Skeletal muscle tissue (tissue), 3 donors: ENCODE measurements at regions not wholly inside any gene's neighbourhood (a gene's known extent, or its start where the extent isn't known, plus 50 kb on each side); places are given as distances from the start of the nearest gene placed in this dataset.

ENCODE experiments used
- H3K27ac ChIP-seq: one replicate; pipeline ENCODE4 v1.7.0; 2013; ENCODE audit warnings: mild to moderate bottlenecking, low read depth, low read length, inconsistent platforms
- H3K27me3 ChIP-seq, 3 donors: one replicate each; pipeline ENCODE4 v1.7.0; 2013; ENCODE audit warnings: low read length in 3 of 3; ENCODE audit not compliant: control insufficient read depth in 3 of 3, insufficient read depth in 3 of 3
- H3K36me3 ChIP-seq, 3 donors: one replicate each; pipeline ENCODE4 v1.7.0; 2013; ENCODE audit warnings: low read length in 3 of 3; ENCODE audit not compliant: control insufficient read depth in 3 of 3, insufficient read depth in 3 of 3
- H3K4me1 ChIP-seq, 3 donors: one replicate each; pipeline ENCODE4 v1.7.0; 2013; ENCODE audit warnings: low read length in 3 of 3, mild to moderate bottlenecking in 3 of 3; ENCODE audit not compliant: control insufficient read depth in 3 of 3, insufficient read depth in 3 of 3
- H3K4me3 ChIP-seq, 3 donors: one replicate each; pipeline ENCODE4 v1.7.0; 2013; ENCODE audit warnings: low read length in 3 of 3
- H3K9ac ChIP-seq, 3 donors: one replicate each; pipeline ENCODE4 v1.7.0; 2013; ENCODE audit warnings: low read length in 3 of 3, mild to moderate bottlenecking in 3 of 3, moderate library complexity in 2 of 3, low read depth in 1 of 3
- H3K9me3 ChIP-seq, 3 donors: one replicate each; pipeline ENCODE4 v1.7.0; 2013; ENCODE audit warnings: low read length in 3 of 3; ENCODE audit not compliant: control insufficient read depth in 3 of 3
- donor health status: Osteomylitis.

DNA sequence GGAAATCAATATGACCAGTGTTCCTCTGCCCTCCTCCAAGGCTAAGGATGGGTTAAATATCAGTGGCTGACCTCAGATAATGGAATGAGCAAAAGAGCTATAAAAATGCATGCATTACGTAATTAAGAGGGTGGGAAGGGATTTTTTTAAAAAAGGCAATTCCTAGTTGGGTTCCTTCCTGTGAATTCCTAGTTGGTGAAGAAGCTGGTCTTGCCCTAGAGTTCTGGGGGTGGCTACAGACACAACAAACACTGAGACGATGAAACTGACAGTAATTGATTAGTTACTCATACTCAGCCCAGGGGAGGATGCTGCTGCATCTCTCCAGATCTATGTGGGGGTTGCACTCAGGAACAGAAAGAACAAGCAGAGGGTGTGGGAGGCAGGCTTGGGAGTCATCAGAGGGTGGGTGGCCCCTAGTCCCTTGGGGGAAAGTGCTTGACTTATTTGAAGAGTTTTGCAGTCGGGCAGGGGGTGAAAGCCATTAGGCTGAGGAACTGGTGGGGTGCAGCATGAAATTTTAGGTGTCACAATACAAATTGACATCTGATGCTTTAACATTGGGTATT, 662.0 kb upstream of the FRG1 start:
- no peak overlapping the region for H3K4me3 ChIP-seq
- no peak overlapping the region for H3K27ac ChIP-seq
- H3K9ac ChIP-seq = no peak overlapping the region
- no peaks in the 10 kb centered on the region for H3K27me3 ChIP-seq
- no peaks in the 10 kb centered on the region for H3K9me3 ChIP-seq
- no peaks in the 10 kb centered on the region for H3K36me3 ChIP-seq
- no peaks in the 10 kb centered on the region for H3K4me1 ChIP-seq

DNA sequence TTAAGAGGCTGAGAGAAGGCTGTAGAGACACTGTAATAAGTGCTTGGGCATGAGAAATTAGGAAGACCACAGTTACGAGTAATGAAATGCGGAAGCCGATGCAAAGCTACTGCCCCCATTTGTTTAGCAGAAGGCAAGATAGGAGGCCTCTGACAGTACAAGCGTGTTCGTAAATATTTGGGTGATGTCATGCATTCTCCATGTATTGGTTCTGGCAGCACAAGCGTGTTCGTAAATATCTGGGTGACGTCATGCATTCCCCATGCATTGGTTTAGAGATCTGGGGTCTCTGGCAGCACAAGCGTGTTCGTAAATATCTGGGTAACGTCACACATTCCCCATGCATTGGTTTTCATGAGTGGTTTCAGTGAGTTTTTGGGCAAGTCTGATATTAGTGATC, 661.5 kb upstream of the FRG1 start:
- no peaks in the 10 kb centered on the region for H3K4me1 ChIP-seq
- H3K36me3 ChIP-seq = no peaks in the 10 kb centered on the region
- no peak overlapping the region for H3K27ac ChIP-seq
- no peak overlapping the region for H3K9ac ChIP-seq
- no peak overlapping the region for H3K4me3 ChIP-seq
- H3K9me3 ChIP-seq = no peaks in the 10 kb centered on the region
- no peaks in the 10 kb centered on the region for H3K27me3 ChIP-seq

DNA sequence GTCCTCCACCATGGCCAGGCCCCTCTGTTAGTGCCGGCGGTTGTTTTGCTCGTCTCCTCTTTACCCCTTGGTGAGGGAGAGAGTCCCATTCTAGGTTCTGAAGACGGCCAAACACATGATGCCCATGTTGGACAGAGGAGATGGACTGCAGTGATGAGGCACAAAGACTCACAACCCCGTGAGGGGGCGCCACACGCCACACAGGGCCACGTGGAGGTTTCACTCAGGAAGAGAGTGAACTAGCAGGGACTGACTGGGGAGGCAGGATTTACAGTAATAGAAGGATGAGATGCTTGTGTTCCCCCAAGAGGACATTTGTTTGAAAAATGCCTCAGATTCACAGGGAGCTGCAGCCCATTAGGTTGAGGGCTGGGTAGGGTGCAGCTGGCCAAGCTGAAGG, 655.3 kb upstream of the FRG1 start:
- no peaks in the 10 kb centered on the region for H3K36me3 ChIP-seq

DNA sequence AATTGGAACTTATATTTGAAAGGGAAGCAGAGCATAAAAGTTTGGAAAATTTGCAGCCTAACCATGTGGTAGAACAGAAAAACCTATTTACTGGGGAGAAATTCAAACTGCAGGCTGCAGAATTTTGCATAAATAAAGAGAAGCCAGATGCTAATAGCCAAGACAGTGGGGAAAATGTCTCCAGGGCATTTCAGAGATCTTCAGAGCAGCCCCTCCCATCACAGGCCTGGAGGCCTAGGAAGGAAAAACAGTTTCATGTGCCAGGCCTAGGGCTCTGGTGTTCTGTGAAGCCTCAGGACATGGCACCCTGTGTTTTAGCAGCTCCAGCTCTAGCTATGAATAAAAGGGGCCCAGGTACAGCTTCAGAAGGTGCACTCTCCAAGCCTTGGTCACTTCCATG, 648.7 kb upstream of the FRG1 start:
- no peaks in the 10 kb centered on the region for H3K36me3 ChIP-seq
- H3K9me3 ChIP-seq = no peaks in the 10 kb centered on the region
- no peaks in the 10 kb centered on the region for H3K4me1 ChIP-seq
- H3K27ac ChIP-seq = no peak overlapping the region
- H3K9ac ChIP-seq = no peak overlapping the region
- H3K27me3 ChIP-seq = no peaks in the 10 kb centered on the region
- H3K4me3 ChIP-seq = no peak overlapping the region

More for the DNA sequence above, 655.3 kb upstream of the FRG1 start:
- H3K9me3 ChIP-seq = peaks cover 0 to 2% (median 0%) of the 10 kb centered on the region in 3 donors
- H3K4me3 ChIP-seq = no peak overlapping the region
- no peak overlapping the region for H3K9ac ChIP-seq
- H3K4me1 ChIP-seq = no peaks in the 10 kb centered on the region
- no peaks in the 10 kb centered on the region for H3K27me3 ChIP-seq
- no peak overlapping the region for H3K27ac ChIP-seq

DNA sequence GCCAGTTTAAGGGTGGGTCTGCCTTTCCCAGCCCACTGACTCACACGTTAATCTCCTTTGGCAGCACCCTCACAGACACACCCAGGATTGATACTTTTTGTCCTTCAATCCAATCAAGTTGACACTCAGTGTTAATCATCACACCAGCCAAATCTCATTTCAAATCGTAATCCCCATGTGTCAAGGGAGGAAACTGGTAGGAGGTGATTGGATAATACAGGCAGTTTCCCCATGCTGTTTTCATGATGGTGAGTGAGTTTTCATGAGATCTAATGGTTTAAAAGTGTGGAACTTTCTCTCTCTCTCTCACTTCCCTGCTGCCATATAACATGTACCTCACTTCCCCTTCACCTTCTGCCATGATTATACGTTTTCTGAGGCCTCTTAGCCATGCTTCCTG, 647.2 kb upstream of the FRG1 start:
- Histone ChIP-seq H3K9me3 (no peaks in the 10 kb centered on the region), H3K4me3 (no peak overlapping the region), H3K27me3 (no peaks in the 10 kb centered on the region), H3K9ac (no peak overlapping the region), H3K36me3 (no peaks in the 10 kb centered on the region), H3K4me1 (no peaks in the 10 kb centered on the region), H3K27ac (no peak overlapping the region)

DNA sequence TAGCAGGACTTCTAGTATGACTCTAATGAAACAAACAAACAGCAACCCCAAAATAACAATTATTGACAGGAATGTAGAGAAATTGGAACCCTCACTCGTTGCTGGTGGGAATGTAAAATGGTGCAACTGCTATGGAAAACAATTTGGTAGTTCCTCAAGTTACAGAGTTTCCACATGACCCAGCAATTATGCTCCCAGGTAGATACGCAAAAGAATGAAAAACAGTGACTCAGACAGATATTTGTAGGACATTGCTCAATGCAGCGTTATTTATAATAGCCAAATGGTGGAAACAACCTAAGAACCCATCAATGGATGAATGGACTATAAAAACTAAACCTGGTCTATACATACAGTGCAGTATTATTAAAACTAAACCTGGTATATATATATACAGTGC, 646.1 kb upstream of the FRG1 start:
- Histone ChIP-seq H3K4me1 (no peaks in the 10 kb centered on the region), H3K4me3 (no peak overlapping the region), H3K36me3 (no peaks in the 10 kb centered on the region), H3K9ac (no peak overlapping the region), H3K27ac (no peak overlapping the region), H3K27me3 (no peaks in the 10 kb centered on the region), H3K9me3 (no peaks in the 10 kb centered on the region)

DNA sequence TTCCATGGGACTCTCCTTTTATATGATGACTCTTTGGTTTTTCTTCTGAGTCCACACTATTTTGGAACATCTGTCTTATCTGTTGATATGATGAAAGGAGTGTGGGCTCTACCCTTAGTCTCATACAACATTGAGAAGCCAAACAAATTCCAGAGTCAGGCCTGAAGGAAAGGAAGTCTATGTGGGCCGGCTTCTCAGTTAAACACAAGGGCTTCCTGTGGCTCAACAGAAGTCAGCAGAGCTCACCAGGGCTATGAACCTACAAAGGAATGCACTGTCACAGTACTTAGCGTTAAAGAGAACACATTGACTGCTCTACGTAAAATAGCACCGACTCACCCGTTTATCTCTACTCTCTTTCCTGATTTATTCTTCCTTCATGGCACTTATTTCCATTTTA, 641.0 kb upstream of the FRG1 start:
- no peak overlapping the region for H3K9ac ChIP-seq
- no peak overlapping the region for H3K27ac ChIP-seq
- no peaks in the 10 kb centered on the region for H3K36me3 ChIP-seq
- H3K27me3 ChIP-seq = no peaks in the 10 kb centered on the region
- no peak overlapping the region for H3K4me3 ChIP-seq
- no peaks in the 10 kb centered on the region for H3K9me3 ChIP-seq
- no peaks in the 10 kb centered on the region for H3K4me1 ChIP-seq

DNA sequence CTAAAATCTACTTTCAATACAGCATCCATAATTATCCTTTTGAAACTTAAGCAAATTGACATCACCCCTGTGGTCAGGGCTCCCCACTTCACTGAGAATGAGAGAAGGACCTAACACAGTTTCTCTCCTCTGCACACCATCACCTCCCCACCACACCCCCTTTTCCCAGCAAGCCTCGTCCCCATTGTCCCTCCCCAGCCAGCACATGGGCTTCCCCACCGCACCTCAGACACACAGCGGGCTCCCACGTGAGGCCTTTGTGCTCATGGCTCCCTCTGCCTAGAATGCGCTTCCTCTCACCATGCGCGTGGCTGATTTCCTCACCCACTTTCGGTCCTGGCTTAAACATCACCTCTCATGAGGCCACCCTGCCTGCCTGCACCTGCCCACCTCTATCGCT, 639.0 kb upstream of the FRG1 start:
- no peaks in the 10 kb centered on the region for H3K4me1 ChIP-seq
- no peak overlapping the region for H3K4me3 ChIP-seq
- no peak overlapping the region for H3K9ac ChIP-seq
- no peaks in the 10 kb centered on the region for H3K9me3 ChIP-seq
- no peak overlapping the region for H3K27ac ChIP-seq
- no peaks in the 10 kb centered on the region for H3K27me3 ChIP-seq
- H3K36me3 ChIP-seq = no peaks in the 10 kb centered on the region

DNA sequence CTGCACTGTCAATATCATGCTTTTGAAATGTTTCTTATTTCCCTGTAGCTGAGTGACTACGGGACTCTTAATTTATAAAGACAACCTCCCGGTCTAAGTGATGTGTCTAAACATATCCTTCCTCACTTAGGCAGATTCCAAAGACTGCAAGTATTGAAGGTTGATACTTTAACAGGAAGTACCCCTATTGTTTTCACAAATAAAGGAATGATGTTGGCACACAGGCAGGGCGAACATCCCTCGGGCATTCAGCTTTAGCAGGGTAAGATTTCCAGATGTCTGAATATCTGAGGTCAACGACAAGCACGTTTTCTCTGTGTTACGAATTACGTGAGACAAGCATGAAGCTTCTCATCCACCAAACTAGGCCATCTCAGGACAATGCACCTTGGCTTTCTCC, 638.0 kb upstream of the FRG1 start:
- H3K27ac ChIP-seq = no peak overlapping the region
- no peaks in the 10 kb centered on the region for H3K27me3 ChIP-seq
- no peaks in the 10 kb centered on the region for H3K4me1 ChIP-seq
- no peaks in the 10 kb centered on the region for H3K36me3 ChIP-seq
- no peaks in the 10 kb centered on the region for H3K9me3 ChIP-seq
- no peak overlapping the region for H3K4me3 ChIP-seq
- no peak overlapping the region for H3K9ac ChIP-seq

DNA sequence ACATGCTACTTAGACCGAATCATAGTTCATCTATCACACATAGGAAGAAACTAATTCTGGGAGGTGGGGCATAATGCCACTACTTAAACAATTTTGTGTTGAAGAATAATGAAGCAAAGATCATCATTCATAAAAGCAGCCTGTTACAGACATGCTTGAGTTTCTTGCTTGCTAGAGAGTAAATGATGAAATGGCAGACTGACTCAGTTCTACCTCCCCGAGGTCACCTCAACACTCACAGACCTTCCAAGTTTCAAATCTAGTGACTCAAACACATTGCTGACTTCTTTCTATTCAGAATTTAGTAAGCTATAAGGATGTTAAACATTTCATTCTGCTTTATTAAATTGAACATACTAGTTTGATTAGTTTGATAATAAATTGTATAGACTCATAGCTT, 636.5 kb upstream of the FRG1 start:
- Histone ChIP-seq H3K4me1 (no peaks in the 10 kb centered on the region), H3K27ac (no peak overlapping the region)

DNA sequence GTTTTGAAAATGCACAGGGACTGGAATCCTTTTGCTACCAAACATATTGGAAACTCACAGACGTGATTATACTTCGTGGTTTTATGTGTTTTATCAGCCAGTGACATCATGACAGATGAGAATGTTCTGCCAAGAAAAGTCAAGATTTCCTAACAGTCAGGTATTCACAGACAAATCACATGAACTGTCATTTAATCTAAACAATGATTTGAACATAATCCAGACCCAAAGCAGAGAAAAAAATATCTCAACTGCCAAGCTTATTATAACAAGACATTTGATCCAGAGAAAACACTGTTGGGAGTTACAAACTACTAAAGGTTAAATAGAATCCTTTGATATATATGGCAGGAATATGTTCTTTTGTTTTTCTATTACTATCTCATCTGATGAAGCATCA, 635.9 kb upstream of the FRG1 start:
- no peak overlapping the region for H3K27ac ChIP-seq
- no peaks in the 10 kb centered on the region for H3K4me1 ChIP-seq
- H3K9me3 ChIP-seq = no peaks in the 10 kb centered on the region
- no peaks in the 10 kb centered on the region for H3K36me3 ChIP-seq
- H3K9ac ChIP-seq = no peak overlapping the region
- H3K27me3 ChIP-seq = no peaks in the 10 kb centered on the region
- H3K4me3 ChIP-seq = no peak overlapping the region

More for the DNA sequence above, 636.5 kb upstream of the FRG1 start:
- Histone ChIP-seq H3K9me3 (no peaks in the 10 kb centered on the region), H3K4me3 (no peak overlapping the region), H3K36me3 (no peaks in the 10 kb centered on the region), H3K27me3 (no peaks in the 10 kb centered on the region), H3K9ac (no peak overlapping the region)
